HEK293 (cell line): ENCODE measurements at regions not wholly inside any gene's neighbourhood (a gene's known extent, or its start where the extent isn't known, plus 50 kb on each side); places are given as distances from the start of the nearest gene placed in this dataset.
"Not testable (repeated sequence)": the region's sequence is repeated elsewhere in the genome, so short reads cannot be mapped to it uniquely, and the experiment has no call there.

Experiments used
- CTCF ChIA-PET: fragments of 350-600 bp; formaldehyde crosslinking; extraction: SDS; loops from one replicate; lab custom pipeline; 2021; ENCODE audit warnings: antibody characterized with exemption; lab: Yijun Ruan, JAX
- POLR2A ChIA-PET: fragments of 300-600 bp; formaldehyde crosslinking; extraction: SDS; loops from one replicate; lab custom pipeline; 2020; ENCODE audit warnings: antibody characterized with exemption, inconsistent platforms; lab: Yijun Ruan, JAX
- H3K27ac ChIP-seq: fragments of 200-500 bp; sonication (Bioruptor generic); 2 replicates; pipeline ENCODE4 v1.5.1; 2014; ENCODE audit warnings: low read depth, low read length, control low read depth, inconsistent platforms; ENCODE audit errors: extremely low read depth
- H3K36me3 ChIP-seq, 2 experiments: fragments of 200-500 bp in 1 of 2; sonication (Bioruptor generic) in 1 of 2; 1 replicate in 1 of 2; 2 replicates in 1 of 2; pipeline ENCODE4 v1.5.1; 2014 to 2017; ENCODE audit warnings: inconsistent platforms in 2 of 2, low read length in 2 of 2; ENCODE audit not compliant: control insufficient read depth in 2 of 2, insufficient read depth in 1 of 2
- H3K4me1 ChIP-seq: fragments of 200-500 bp; sonication (Bioruptor generic); 2 replicates; pipeline ENCODE4 v1.5.1; 2014; ENCODE audit warnings: mild to moderate bottlenecking, low read length, inconsistent platforms; ENCODE audit not compliant: control insufficient read depth, insufficient read depth
- H3K4me3 ChIP-seq: 2 replicates; pipeline ENCODE4 v1.5.1; 2011; ENCODE audit warnings: low read depth, mild to moderate bottlenecking, control low read depth, low read length, moderate library complexity
- H3K9me3 ChIP-seq: fragments of 200-500 bp; sonication (Bioruptor generic); 2 replicates; pipeline ENCODE4 v1.5.1; 2014; ENCODE audit warnings: low read depth, low read length, inconsistent platforms; ENCODE audit not compliant: control insufficient read depth, insufficient read depth
- FEZF1 ChIP-seq: fragments of 450-650 bp; formaldehyde crosslinking; IDR thresholded peaks from 2 replicates; pipeline ENCODE4 v1.5.1; 2016; ENCODE audit warnings: missing biosample characterization, missing genetic modification characterization
- GLIS1 ChIP-seq: fragments of 450-650 bp; formaldehyde crosslinking; IDR thresholded peaks from 2 replicates; pipeline ENCODE4 v1.5.1; 2016; ENCODE audit warnings: missing biosample characterization, missing genetic modification characterization
- GLIS2 ChIP-seq: fragments of 450-650 bp; formaldehyde crosslinking; IDR thresholded peaks from 2 replicates; pipeline ENCODE4 v1.5.1; 2016; ENCODE audit warnings: missing biosample characterization, missing genetic modification characterization
- HOXA7 ChIP-seq: sonication (generic); formaldehyde crosslinking; IDR thresholded peaks from 2 replicates; pipeline ENCODE4 v1.8.1; 2022; ENCODE audit warnings: missing genetic modification reagents, borderline replicate concordance
- IKZF3 ChIP-seq: fragments of 450-650 bp; IDR thresholded peaks from 2 replicates; pipeline ENCODE4 v1.5.0; 2018; ENCODE audit warnings: missing biosample characterization, mild to moderate bottlenecking, missing genetic modification characterization, moderate library complexity
- KLF1 ChIP-seq: fragments of 450-650 bp; formaldehyde crosslinking; IDR thresholded peaks from 2 replicates; pipeline ENCODE4 v1.5.1; 2016; ENCODE audit warnings: missing biosample characterization, missing genetic modification characterization
- MYNN ChIP-seq: fragments of 450-650 bp; formaldehyde crosslinking; IDR thresholded peaks from 2 replicates; pipeline ENCODE4 v1.5.1; 2016; ENCODE audit warnings: missing biosample characterization, missing genetic modification characterization, borderline replicate concordance
- OVOL3 ChIP-seq: fragments of 450-650 bp; formaldehyde crosslinking; IDR thresholded peaks from 2 replicates; pipeline ENCODE4 v1.5.1; 2016; ENCODE audit warnings: missing biosample characterization, missing genetic modification characterization
- PRDM10 ChIP-seq: fragments of 450-650 bp; formaldehyde crosslinking; IDR thresholded peaks from 2 replicates; pipeline ENCODE4 v1.5.1; 2016; ENCODE audit warnings: missing biosample characterization, missing genetic modification characterization
- PRDM4 ChIP-seq: fragments of 450-650 bp; formaldehyde crosslinking; IDR thresholded peaks from 2 replicates; pipeline ENCODE4 v1.5.1; 2017; ENCODE audit warnings: missing biosample characterization, missing genetic modification characterization
- SP3 ChIP-seq: fragments of 450-650 bp; formaldehyde crosslinking; IDR thresholded peaks from 2 replicates; pipeline ENCODE4 v1.5.1; 2016; ENCODE audit warnings: missing biosample characterization, missing genetic modification characterization
- SP7 ChIP-seq: fragments of 450-650 bp; formaldehyde crosslinking; IDR thresholded peaks from 2 replicates; pipeline ENCODE4 v1.5.1; 2016; ENCODE audit warnings: missing biosample characterization, missing genetic modification characterization
- ZBTB48 ChIP-seq: fragments of 450-650 bp; formaldehyde crosslinking; IDR thresholded peaks from 2 replicates; pipeline ENCODE4 v1.5.1; 2016; ENCODE audit warnings: missing biosample characterization, missing genetic modification characterization
- ZFP69B ChIP-seq: fragments of 450-650 bp; formaldehyde crosslinking; IDR thresholded peaks from 2 replicates; pipeline ENCODE4 v1.5.1; 2016; ENCODE audit warnings: missing biosample characterization, missing genetic modification characterization
- ZNF157 ChIP-seq: fragments of 450-650 bp; formaldehyde crosslinking; IDR thresholded peaks from 2 replicates; pipeline ENCODE4 v1.5.1; 2016; ENCODE audit warnings: missing biosample characterization, missing genetic modification characterization
- ZNF214 ChIP-seq: fragments of 450-650 bp; formaldehyde crosslinking; IDR thresholded peaks from 2 replicates; pipeline ENCODE4 v1.5.1; 2017; ENCODE audit warnings: missing biosample characterization, mild to moderate bottlenecking, missing genetic modification characterization, borderline replicate concordance
- ZNF280D ChIP-seq: fragments of 450-650 bp; formaldehyde crosslinking; IDR thresholded peaks from 2 replicates; pipeline ENCODE4 v1.5.1; 2016; ENCODE audit warnings: missing biosample characterization, missing genetic modification characterization
- ZNF335 ChIP-seq: fragments of 450-650 bp; formaldehyde crosslinking; conservative IDR thresholded peaks from 2 replicates; pipeline ENCODE4 v1.5.1; 2016; ENCODE audit warnings: missing biosample characterization, missing genetic modification characterization
- ZNF404 ChIP-seq: fragments of 450-650 bp; formaldehyde crosslinking; IDR thresholded peaks from 2 replicates; pipeline ENCODE4 v1.5.1; 2017; ENCODE audit warnings: missing biosample characterization, missing genetic modification characterization
- ZNF549 ChIP-seq: fragments of 450-650 bp; IDR thresholded peaks from 2 replicates; pipeline ENCODE4 v1.5.1; 2018; ENCODE audit warnings: missing biosample characterization, missing genetic modification characterization, mild to moderate bottlenecking, inconsistent platforms, moderate library complexity
- ZNF561 ChIP-seq: fragments of 450-650 bp; IDR thresholded peaks from 2 replicates; pipeline ENCODE4 v1.5.1; 2018; ENCODE audit warnings: missing biosample characterization, missing genetic modification characterization, borderline replicate concordance
- ZNF571 ChIP-seq: fragments of 450-650 bp; formaldehyde crosslinking; IDR thresholded peaks from 2 replicates; pipeline ENCODE4 v1.5.0; 2017; ENCODE audit warnings: missing biosample characterization, missing genetic modification characterization
- ZNF654 ChIP-seq: fragments of 450-650 bp; formaldehyde crosslinking; IDR thresholded peaks from 2 replicates; pipeline ENCODE4 v1.5.1; 2016; ENCODE audit warnings: low read depth, missing biosample characterization, missing genetic modification characterization
- ZNF658 ChIP-seq: fragments of 450-650 bp; formaldehyde crosslinking; IDR thresholded peaks from 2 replicates; pipeline ENCODE4; 2016; ENCODE audit warnings: missing biosample characterization, missing genetic modification characterization
- ZNF660 ChIP-seq: fragments of 450-650 bp; IDR thresholded peaks from 2 replicates; pipeline ENCODE4 v1.5.1; 2018; ENCODE audit warnings: missing biosample characterization, mild to moderate bottlenecking, missing genetic modification characterization
- ZNF777 ChIP-seq: fragments of 450-650 bp; formaldehyde crosslinking; IDR thresholded peaks from 2 replicates; pipeline ENCODE4 v1.5.1; 2017; ENCODE audit warnings: missing biosample characterization, missing genetic modification characterization, borderline replicate concordance
- ZNF791 ChIP-seq: fragments of 450-650 bp; formaldehyde crosslinking; IDR thresholded peaks from 2 replicates; pipeline ENCODE4 v1.5.1; 2016; ENCODE audit warnings: missing biosample characterization, missing genetic modification characterization
- ZNF792 ChIP-seq: fragments of 450-650 bp; formaldehyde crosslinking; IDR thresholded peaks from 2 replicates; pipeline ENCODE4 v1.5.1; 2016; ENCODE audit warnings: missing biosample characterization, missing genetic modification characterization

GRCh38 chr16:80092681-80093080 lies 448.1 kb upstream of the DYNLRB2 start:
- H3K27ac ChIP-seq: no peak overlapping the region
- ChIA-PET POLR2A (no interaction called here), CTCF (interaction anchor here (0.6 kb wide), 1 partner anchor 192 kb away, joined by 3 read pairs; no protein-coding TSS in a partner anchor)
- no peaks in the 10 kb centered on the region for H3K36me3 ChIP-seq
- TF ChIP-seq ZNF404 (no peak), ZNF791 (no peak), IKZF3 (no peak), SP3 (tag by site-specific recombination) (no peak), ZNF571 (tag by site-specific recombination) (no peak), ZNF654 (tag by site-specific recombination) (no peak), SP7 (tag by site-specific recombination) (no peak), ZNF280D (tag by site-specific recombination) (no peak), PRDM4 (tag by site-specific recombination) (no peak), ZBTB48 (tag by site-specific recombination) (no peak), OVOL3 (tag by site-specific recombination) (no peak), ZNF777 (tag by site-specific recombination) (no peak), ZNF157 (tag by site-specific recombination) (no peak), ZNF792 (tag by site-specific recombination) (no peak), HOXA7 (CRISPR knock-in tag) (no peak), ZNF658 (tag by site-specific recombination) (no peak), ZNF214 (tag by site-specific recombination) (no peak), GLIS2 (tag by site-specific recombination) (no peak), ZNF549 (tag by site-specific recombination) (no peak), MYNN (tag by site-specific recombination) (no peak)
- H3K9me3 ChIP-seq: no peaks in the 10 kb centered on the region
- no peaks in the 10 kb centered on the region for H3K4me1 ChIP-seq
- no peak overlapping the region for H3K4me3 ChIP-seq

GRCh38 chr16:80091453-80091852 lies 449.3 kb upstream of the DYNLRB2 start:
- POLR2A ChIA-PET, H3K4me1 ChIP-seq, H3K27ac ChIP-seq, H3K9me3 ChIP-seq, H3K4me3 ChIP-seq, H3K36me3 ChIP-seq: not testable (repeated sequence)
- CTCF ChIA-PET: interaction anchor here (0.7 kb wide), 1 partner anchor 78 kb away, joined by 3 read pairs; no protein-coding TSS in a partner anchor
- peak; percentile 27; the same call in 1 of the 2 replicates for TF ChIP-seq FEZF1 (tag by site-specific recombination)
- TF ChIP-seq ZFP69B (tag by site-specific recombination): peak; percentile 80; the same call in 1 of the 2 replicates
- peak; percentile 53 for TF ChIP-seq GLIS1
- TF ChIP-seq PRDM10 (tag by site-specific recombination): peak; percentile 36; the same call in 1 of the 2 replicates
- TF ChIP-seq ZNF335 (tag by site-specific recombination): 0 out of 2 replicates have a peak, but pooled peaks have one; percentile 19
- TF ChIP-seq ZNF660 (tag by site-specific recombination): 0 out of 2 replicates have a peak, but pooled peaks have one; percentile 15
- peak; percentile 58; the same call in 1 of the 2 replicates for TF ChIP-seq ZNF561 (tag by site-specific recombination)
- peak; percentile 39; the same call in 1 of the 2 replicates for TF ChIP-seq KLF1 (tag by site-specific recombination)
